AG04449 (cell line): ENCODE measurements at regions not wholly inside any gene's neighbourhood (a gene's known extent, or its start where the extent isn't known, plus 50 kb on each side); places are given as distances from the start of the nearest gene placed in this dataset.

Source experiments
- CTCF ChIA-PET: fragments of 350-600 bp; formaldehyde crosslinking; extraction: SDS; loops from one replicate; lab custom pipeline; 2021; ENCODE audit warnings: antibody characterized with exemption; lab: Yijun Ruan, JAX
- POLR2A ChIA-PET: fragments of 400-600, 350-600 bp; formaldehyde crosslinking; extraction: SDS; loops from one replicate; lab custom pipeline; 2020; ENCODE audit warnings: antibody characterized with exemption, inconsistent platforms; lab: Yijun Ruan, JAX
- DNase-seq: peaks from one replicate; pipeline ENCODE4 v3.0.0-alpha.2; 2010; ENCODE audit warnings: low read depth, low spot score
- H3K4me3 ChIP-seq: 2 replicates; pipeline ENCODE4 v1.5.1; 2011; ENCODE audit warnings: low read depth, mild to moderate bottlenecking, control low read depth, low read length
- CTCF ChIP-seq: IDR thresholded peaks from one replicate; pipeline ENCODE4 v1.5.1; 2011; ENCODE audit warnings: mild to moderate bottlenecking, moderate library complexity, low read length, control low read depth, inconsistent platforms; ENCODE audit not compliant: insufficient read depth; ENCODE audit errors: missing control alignments

GRCh38 chr4:114057746-114058145, 78.3 kb upstream of the ARSJ start:
- no peak for DNase-seq
- CTCF ChIA-PET, result no interaction called here
- no peak for TF ChIP-seq CTCF
- POLR2A ChIA-PET, result no interaction called here
- no peak overlapping the region for H3K4me3 ChIP-seq

GRCh38 chr4:114062499-114062898, 83.1 kb upstream of the ARSJ start:
- TF ChIP-seq CTCF, result no peak
- CTCF ChIA-PET, result no interaction called here
- POLR2A ChIA-PET, result no interaction called here
- no peak for DNase-seq
- no peak overlapping the region for H3K4me3 ChIP-seq

- CTCF ChIA-PET, result interaction anchor here (1.6 kb wide), 1 partner anchor 22 kb away, joined by 5 read pairs; no protein-coding TSS in a partner anchor
- DNase-seq, result no peak
Observed at GRCh38 chr4:114072781-114073180, 93.3 kb upstream of the ARSJ start.

GRCh38 chr4:114076899-114077570, 97.6 kb upstream of the ARSJ start:
- POLR2A ChIA-PET, result interaction anchor here (0.7 to 1.3 kb wide), 4 partner anchors 62 to 186 kb away, joined by 3 to 5 read pairs (median 4); partner anchors contain the start of gene ARSJ
- no peak for DNase-seq
- H3K4me3 ChIP-seq, result no peak overlapping the region
- CTCF ChIA-PET, result no interaction called here
- no peak for TF ChIP-seq CTCF

More at GRCh38 chr4:114072781-114073180, 93.3 kb upstream of the ARSJ start:
- POLR2A ChIA-PET, result no interaction called here
- no peak overlapping the region for H3K4me3 ChIP-seq
- TF ChIP-seq CTCF, result no peak

GRCh38 chr4:114077610-114078009, 98.2 kb upstream of the ARSJ start:
- H3K4me3 ChIP-seq, result no peak overlapping the region
- POLR2A ChIA-PET, result interaction anchor here (1.0 to 1.3 kb wide), 3 partner anchors 62 to 319 kb away, joined by 3 to 5 read pairs (median 4); partner anchors contain the start of gene ARSJ
- CTCF ChIA-PET, result no interaction called here
- peak; percentile 83 for DNase-seq
- TF ChIP-seq CTCF, result no peak

GRCh38 chr4:114078636-114079035, 99.2 kb upstream of the ARSJ start:
- no peak for TF ChIP-seq CTCF
- DNase-seq, result peak; percentile 21
- ChIA-PET CTCF (no interaction called here), POLR2A (interaction anchor here (1.1 to 1.3 kb wide), 2 partner anchors 63 to 320 kb away, joined by 3 to 4 read pairs; no protein-coding TSS in a partner anchor)
- no peak overlapping the region for H3K4me3 ChIP-seq
